Esophagus squamous epithelium (tissue), 5 donors: ENCODE measurements at regions not wholly inside any gene's neighbourhood (a gene's known extent, or its start where the extent isn't known, plus 50 kb on each side); places are given as distances from the start of the nearest gene placed in this dataset.
A peak's percentile ranks its signal among the peaks of the same experiment; 100 is the strongest.

Source experiments
- DNase-seq: peaks from one replicate; lab custom pipeline; 2025; lab: John Stamatoyannopoulos, UW
- H3K27ac ChIP-seq, 4 donors: fragments of 200-600 bp; sonication (generic); one replicate each; pipeline ENCODE4 v1.5.1; 2016 to 2019; ENCODE audit warnings: mild to moderate bottlenecking in 1 of 4
- H3K27me3 ChIP-seq, 4 donors: fragments of 200-600 bp; sonication (generic); 1 replicate in 3 of 4; 2 replicates in 1 of 4; pipeline versions ENCODE4 v1.5.1 to v1.6.0; 2017 to 2021; ENCODE audit warnings: antibody characterized with exemption in 1 of 4
- H3K36me3 ChIP-seq, 3 donors: fragments of 200-600 bp; sonication (generic); one replicate each; pipeline ENCODE4 v1.5.1; 2016 to 2019
- H3K4me1 ChIP-seq, 3 donors: fragments of 200-600 bp; sonication (generic); one replicate each; pipeline ENCODE4 v1.5.1; 2017 to 2019
- H3K4me3 ChIP-seq, 4 donors: fragments of 200-600 bp; sonication (generic); 1 replicate in 3 of 4; 2 replicates in 1 of 4; pipeline ENCODE4 v1.5.1; 2016 to 2019; ENCODE audit warnings: mild to moderate bottlenecking in 2 of 4, moderate library complexity in 1 of 4
- H3K9me3 ChIP-seq, 3 donors: fragments of 200-600 bp; sonication (generic); one replicate each; pipeline ENCODE4 v1.5.1; 2016 to 2019
- POLR2A ChIP-seq, 4 donors: fragments of 450-650 bp; IDR thresholded peaks; one replicate each; pipeline ENCODE4 v1.6.1; 2017; ENCODE audit warnings: antibody characterized with exemption in 4 of 4, mild to moderate bottlenecking in 4 of 4, moderate library complexity in 3 of 4
- WGBS, 2 donors: methylation state at CpG; one replicate each; pipeline ENCODE4 v1.1.5; 2018; 5-methylcytosine and 5-hydroxymethylcytosine counted together
- intact Hi-C: fragments of 100-400 bp; cut with DNase I; formaldehyde crosslinking; loops from one replicate; pipeline ENCODE4 v1.15.0; 2022
- TF ChIP-seq, protein P1 (sequence below), 6 experiments: fragments of 450-650 bp in 4 of 6; fragments of 200-600 bp in 2 of 6; sonication (generic) in 2 of 6; IDR thresholded peaks; one replicate each; pipeline ENCODE4 v1.5.1; 2016 to 2019; ENCODE audit warnings: antibody characterized with exemption in 6 of 6, mild to moderate bottlenecking in 4 of 6, moderate library complexity in 4 of 6
- donor health status: DM: yes; HTN: yes; CAD: no.

- no peak for DNase-seq
- H3K36me3 ChIP-seq = no peaks in the 10 kb centered on the region
- WGBS, 2 donors = no CpG with 5 or more reads among the region's 1 CpG
- TF ChIP-seq, protein P1, sequence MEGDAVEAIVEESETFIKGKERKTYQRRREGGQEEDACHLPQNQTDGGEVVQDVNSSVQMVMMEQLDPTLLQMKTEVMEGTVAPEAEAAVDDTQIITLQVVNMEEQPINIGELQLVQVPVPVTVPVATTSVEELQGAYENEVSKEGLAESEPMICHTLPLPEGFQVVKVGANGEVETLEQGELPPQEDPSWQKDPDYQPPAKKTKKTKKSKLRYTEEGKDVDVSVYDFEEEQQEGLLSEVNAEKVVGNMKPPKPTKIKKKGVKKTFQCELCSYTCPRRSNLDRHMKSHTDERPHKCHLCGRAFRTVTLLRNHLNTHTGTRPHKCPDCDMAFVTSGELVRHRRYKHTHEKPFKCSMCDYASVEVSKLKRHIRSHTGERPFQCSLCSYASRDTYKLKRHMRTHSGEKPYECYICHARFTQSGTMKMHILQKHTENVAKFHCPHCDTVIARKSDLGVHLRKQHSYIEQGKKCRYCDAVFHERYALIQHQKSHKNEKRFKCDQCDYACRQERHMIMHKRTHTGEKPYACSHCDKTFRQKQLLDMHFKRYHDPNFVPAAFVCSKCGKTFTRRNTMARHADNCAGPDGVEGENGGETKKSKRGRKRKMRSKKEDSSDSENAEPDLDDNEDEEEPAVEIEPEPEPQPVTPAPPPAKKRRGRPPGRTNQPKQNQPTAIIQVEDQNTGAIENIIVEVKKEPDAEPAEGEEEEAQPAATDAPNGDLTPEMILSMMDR (IDR thresholded peaks at IDR 0.05) = no peak
- no peak for TF ChIP-seq POLR2A (IDR thresholded peaks at IDR 0.05)
- no peaks in the 10 kb centered on the region for H3K9me3 ChIP-seq
- intact Hi-C loops = no loop called here
- H3K4me1 ChIP-seq = no peaks in the 10 kb centered on the region
- H3K4me3 ChIP-seq = no peak overlapping the region
- H3K27ac ChIP-seq = no peak overlapping the region
- H3K27me3 ChIP-seq = no peaks in the 10 kb centered on the region
Observed at GRCh38 chr6:54991761-54992330, 145.3 kb downstream of the FAM83B start.

DNA sequence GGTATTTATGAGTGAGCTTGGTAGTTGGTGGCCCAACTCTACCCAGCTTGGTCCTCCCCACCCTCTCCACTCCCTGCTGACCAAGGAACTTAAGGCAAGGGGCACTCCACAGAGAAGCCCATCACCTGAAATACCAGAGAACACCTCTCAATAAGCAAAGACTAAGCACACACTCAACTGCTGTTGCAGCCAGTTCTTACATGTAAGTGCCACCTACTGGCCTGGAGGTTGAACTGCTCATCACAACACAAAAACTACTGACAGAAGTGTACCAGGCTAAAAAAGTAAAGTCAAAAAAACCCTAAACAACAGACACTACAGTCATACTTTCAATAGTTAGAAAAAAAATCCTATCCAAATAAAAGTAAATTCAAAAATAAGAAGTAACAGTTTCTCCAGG is 146.2 kb downstream of the FAM83B start:
- H3K4me3 ChIP-seq = no peak overlapping the region
- H3K4me1 ChIP-seq = no peaks in the 10 kb centered on the region
- no peak for TF ChIP-seq POLR2A (IDR thresholded peaks at IDR 0.05)
- TF ChIP-seq, protein P1 (IDR thresholded peaks at IDR 0.05) = peak in 5 of 6 experiments; percentile 32 to 60 (median 56)
- no peaks in the 10 kb centered on the region for H3K9me3 ChIP-seq
- intact Hi-C loops = no loop called here
- no peaks in the 10 kb centered on the region for H3K27me3 ChIP-seq
- DNase-seq = no peak
- H3K27ac ChIP-seq = no peak overlapping the region
- no peaks in the 10 kb centered on the region for H3K36me3 ChIP-seq

- no peak overlapping the region for H3K27ac ChIP-seq
Observed at GRCh38 chr6:54993294-54993693, 146.7 kb downstream of the FAM83B start.

DNA sequence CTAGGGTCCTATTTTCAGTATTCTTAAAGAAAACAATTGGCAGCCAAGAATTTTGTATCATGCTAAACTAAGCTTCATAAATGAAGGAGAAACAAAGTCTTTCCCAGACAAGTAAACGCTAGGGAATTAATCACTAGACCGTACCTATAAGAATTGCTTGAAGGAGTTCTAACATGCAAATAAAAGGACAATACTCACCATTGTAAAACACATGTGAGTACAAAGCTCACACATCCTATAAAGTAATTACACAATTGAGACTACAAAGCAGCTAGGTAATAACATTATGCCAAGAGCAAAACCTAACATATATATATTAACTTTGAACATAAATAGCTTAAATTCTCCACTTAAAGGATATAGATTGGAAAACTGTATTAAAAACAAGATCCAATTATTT is 147.4 kb downstream of the FAM83B start:
- intact Hi-C loops = no loop called here
- TF ChIP-seq, protein P1 (IDR thresholded peaks at IDR 0.05) = no peak
- no peak for TF ChIP-seq POLR2A (IDR thresholded peaks at IDR 0.05)
- no peaks in the 10 kb centered on the region for H3K9me3 ChIP-seq
- H3K27ac ChIP-seq = no peak overlapping the region
- WGBS, 2 donors = 43 to 68% methylated on average over 2 of the region's 2 CpGs
- no peak for DNase-seq
- H3K4me3 ChIP-seq = no peak overlapping the region
- H3K27me3 ChIP-seq = no peaks in the 10 kb centered on the region
- H3K36me3 ChIP-seq = no peaks in the 10 kb centered on the region
- H3K4me1 ChIP-seq = no peaks in the 10 kb centered on the region

More at GRCh38 chr6:54993294-54993693, 146.7 kb downstream of the FAM83B start:
- H3K27me3 ChIP-seq = no peaks in the 10 kb centered on the region
- H3K9me3 ChIP-seq = no peaks in the 10 kb centered on the region
- H3K36me3 ChIP-seq = no peaks in the 10 kb centered on the region
- 66 to 77% methylated on average over 4 of the region's 4 CpGs for WGBS, 2 donors
- H3K4me1 ChIP-seq = no peaks in the 10 kb centered on the region
- intact Hi-C loops = no loop called here
- DNase-seq = no peak
- TF ChIP-seq, protein P1 (IDR thresholded peaks at IDR 0.05) = no peak
- TF ChIP-seq POLR2A (IDR thresholded peaks at IDR 0.05) = no peak
- H3K4me3 ChIP-seq = no peak overlapping the region

DNA sequence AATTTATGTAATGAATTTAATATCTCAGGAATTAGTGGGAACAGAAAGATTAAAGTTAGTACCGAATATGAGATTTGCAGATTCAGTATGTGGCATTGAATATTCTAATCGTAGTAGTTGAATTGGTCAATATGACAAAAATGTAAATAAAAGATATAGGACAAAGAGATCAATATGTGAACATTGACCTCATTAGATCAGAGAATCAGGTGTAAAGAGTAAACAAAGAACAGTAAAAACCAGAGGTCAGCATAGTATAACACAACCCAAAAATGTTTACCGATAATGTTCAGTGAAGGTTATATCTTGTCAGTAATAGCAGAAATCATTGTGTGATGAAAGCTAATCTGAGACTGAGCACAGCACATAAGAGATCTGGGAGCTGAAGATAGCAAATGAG is 152.0 kb downstream of the FAM83B start:
- WGBS, 2 donors = 91 to 95% methylated on average over 3 of the region's 3 CpGs

More for the DNA sequence above, 152.0 kb downstream of the FAM83B start:
- Histone ChIP-seq H3K4me1 (no peaks in the 10 kb centered on the region), H3K4me3 (no peak overlapping the region), H3K9me3 (no peaks in the 10 kb centered on the region), H3K36me3 (no peaks in the 10 kb centered on the region), H3K27me3 (no peaks in the 10 kb centered on the region), H3K27ac (no peak overlapping the region)
- DNase-seq = no peak
- no peak for TF ChIP-seq POLR2A (IDR thresholded peaks at IDR 0.05)
- TF ChIP-seq, protein P1 (IDR thresholded peaks at IDR 0.05) = no peak
- intact Hi-C loops = no loop called here
